GM11168 (cell line): ENCODE measurements at regions not wholly inside any gene's neighbourhood (a gene's known extent, or its start where the extent isn't known, plus 50 kb on each side); places are given as distances from the start of the nearest gene placed in this dataset.

Experiments
- in situ Hi-C: fragments of 300-500 bp; cut with MboI; formaldehyde crosslinking; loops from one replicate; pipeline ENCODE4 v1.12.0; 2022; ENCODE audit warnings: low sequenced_read_pairs; ENCODE audit not compliant: unreplicated experiment

- in situ Hi-C loops: loop anchor here (25.0 kb wide), 1 partner anchor 708 kb away; no protein-coding TSS in a partner anchor
Measured at GRCh38 chr3:107945417-107946094, 145.3 kb downstream of the CD47 start.

GRCh38 chr3:107943786-107944523 is 146.9 kb downstream of the CD47 start:
- in situ Hi-C loops: loop anchor here (25.0 kb wide), 1 partner anchor 707 kb away; no protein-coding TSS in a partner anchor

GRCh38 chr3:107942951-107943749 is 147.7 kb downstream of the CD47 start:
- in situ Hi-C loops: loop anchor here (25.0 kb wide), 1 partner anchor 706 kb away; no protein-coding TSS in a partner anchor

GRCh38 chr3:107942244-107942643 is 148.6 kb downstream of the CD47 start:
- in situ Hi-C loops: loop anchor here (25.0 kb wide), 1 partner anchor 705 kb away; no protein-coding TSS in a partner anchor

- in situ Hi-C loops: loop anchor here (25.0 kb wide), 1 partner anchor 703 kb away; no protein-coding TSS in a partner anchor
Measured at GRCh38 chr3:107939691-107940442, 151.0 kb downstream of the CD47 start.

- in situ Hi-C loops: loop anchor here (25.0 kb wide), 1 partner anchor 701 kb away; no protein-coding TSS in a partner anchor
Measured at GRCh38 chr3:107938143-107938542, 152.7 kb downstream of the CD47 start.

- in situ Hi-C loops: loop anchor here (25.0 kb wide), 1 partner anchor 698 kb away; no protein-coding TSS in a partner anchor
Measured at GRCh38 chr3:107934808-107935207, 156.0 kb downstream of the CD47 start.

- in situ Hi-C loops: loop anchor here (25.0 kb wide), 1 partner anchor 696 kb away; no protein-coding TSS in a partner anchor
Measured at GRCh38 chr3:107933450-107933849, 157.4 kb downstream of the CD47 start.

- in situ Hi-C loops: loop anchor here (25.0 kb wide), 1 partner anchor 694 kb away; no protein-coding TSS in a partner anchor
Measured at GRCh38 chr3:107931326-107931725, 159.5 kb downstream of the CD47 start.

- in situ Hi-C loops: loop anchor here (25.0 kb wide), 1 partner anchor 692 kb away; no protein-coding TSS in a partner anchor
Measured at GRCh38 chr3:107929088-107929487, 161.7 kb downstream of the CD47 start.

- in situ Hi-C loops: loop anchor here (25.0 kb wide), 1 partner anchor 691 kb away; no protein-coding TSS in a partner anchor
Measured at GRCh38 chr3:107928084-107928445, 162.8 kb downstream of the CD47 start.

GRCh38 chr3:107927361-107928083 is 163.3 kb downstream of the CD47 start:
- in situ Hi-C loops: loop anchor here (25.0 kb wide), 1 partner anchor 690 kb away; no protein-coding TSS in a partner anchor

- in situ Hi-C loops: loop anchor here (25.0 kb wide), 1 partner anchor 689 kb away; no protein-coding TSS in a partner anchor
Measured at GRCh38 chr3:107925851-107926250, 165.0 kb downstream of the CD47 start.

GRCh38 chr3:107921038-107921437 is 169.8 kb downstream of the CD47 start:
- in situ Hi-C loops: no loop called here

- in situ Hi-C loops: no loop called here
Measured at GRCh38 chr3:107920538-107920937, 170.3 kb downstream of the CD47 start.

- in situ Hi-C loops: no loop called here
Measured at GRCh38 chr3:107919239-107919638, 171.6 kb downstream of the CD47 start.

- in situ Hi-C loops: no loop called here
Measured at GRCh38 chr3:107916171-107916570, 174.7 kb downstream of the CD47 start.

- in situ Hi-C loops: no loop called here
Measured at GRCh38 chr3:107915706-107916105, 175.1 kb downstream of the CD47 start.

GRCh38 chr3:107913701-107914100 is 177.1 kb downstream of the CD47 start:
- in situ Hi-C loops: no loop called here
